Fibroblast of villous mesenchyme (primary cell): ENCODE measurements at regions not wholly inside any gene's neighbourhood (a gene's known extent, or its start where the extent isn't known, plus 50 kb on each side); places are given as distances from the start of the nearest gene placed in this dataset.
A peak's percentile ranks its signal among the peaks of the same experiment; 100 is the strongest.

Experiments
- DNase-seq: peaks from one replicate; pipeline ENCODE4 v3.0.0-alpha.2; 2010; ENCODE audit warnings: low read depth
- H3K4me3 ChIP-seq: 2 replicates; pipeline ENCODE4 v1.5.1; 2011; ENCODE audit warnings: low read depth, mild to moderate bottlenecking, low read length
- CTCF ChIP-seq: IDR thresholded peaks from 2 replicates; pipeline ENCODE4 v1.5.1; 2012; ENCODE audit warnings: low read depth, mild to moderate bottlenecking, low read length; ENCODE audit not compliant: insufficient read depth

GRCh38 chr21:28234326-28234725 lies 758.4 kb downstream of the LTN1 start:
- DNase-seq = no peak
- TF ChIP-seq CTCF = no peak
- no peak overlapping the region for H3K4me3 ChIP-seq

- no peak for DNase-seq
- no peak overlapping the region for H3K4me3 ChIP-seq
- no peak for TF ChIP-seq CTCF
Measured at GRCh38 chr21:28233536-28234220, 759.0 kb downstream of the LTN1 start.

GRCh38 chr21:28230559-28230958 lies 762.1 kb downstream of the LTN1 start:
- no peak for TF ChIP-seq CTCF
- no peak for DNase-seq

GRCh38 chr21:28229814-28230213 lies 762.9 kb downstream of the LTN1 start:
- peak; percentile 90 for DNase-seq
- no peak for TF ChIP-seq CTCF
- no peak overlapping the region for H3K4me3 ChIP-seq

More at GRCh38 chr21:28230559-28230958, 762.1 kb downstream of the LTN1 start:
- no peak overlapping the region for H3K4me3 ChIP-seq

GRCh38 chr21:28228636-28228995 lies 764.1 kb downstream of the LTN1 start:
- no peak overlapping the region for H3K4me3 ChIP-seq
- no peak for DNase-seq
- TF ChIP-seq CTCF = no peak

- peak; percentile 52 for DNase-seq
- H3K4me3 ChIP-seq = no peak overlapping the region
- TF ChIP-seq CTCF = no peak
Measured at GRCh38 chr21:28227881-28228635, 764.6 kb downstream of the LTN1 start.
